Osteoblast (primary cell): ENCODE measurements at regions not wholly inside any gene's neighbourhood (a gene's known extent, or its start where the extent isn't known, plus 50 kb on each side); places are given as distances from the start of the nearest gene placed in this dataset.

Experiments
- DNase-seq: peaks from one replicate; pipeline ENCODE4 v3.0.0; 2011; ENCODE audit warnings: low spot score, mixed read lengths; ENCODE audit not compliant: insufficient read length; ENCODE audit errors: missing footprints
- H2AFZ ChIP-seq: 2 replicates; pipeline ENCODE4 v1.6.0; 2011; ENCODE audit warnings: mild to moderate bottlenecking, low read length
- H3K27ac ChIP-seq: 2 replicates; pipeline ENCODE4 v1.5.1; 2011; ENCODE audit warnings: mild to moderate bottlenecking, low read depth, low read length, moderate library complexity
- H3K27me3 ChIP-seq: 2 replicates; pipeline ENCODE4 v1.6.0; 2012; ENCODE audit warnings: mild to moderate bottlenecking, control low read depth, inconsistent platforms, low read length, moderate library complexity; ENCODE audit not compliant: insufficient read depth
- H3K36me3 ChIP-seq: 2 replicates; pipeline ENCODE4 v1.5.1; 2011; ENCODE audit warnings: mild to moderate bottlenecking, low read length, control low read depth, moderate library complexity; ENCODE audit not compliant: insufficient read depth
- H3K4me1 ChIP-seq: 2 replicates; pipeline ENCODE4 v1.5.1; 2011; ENCODE audit warnings: mild to moderate bottlenecking, low read length, control low read depth, moderate library complexity; ENCODE audit not compliant: insufficient read depth
- H3K4me2 ChIP-seq: 2 replicates; pipeline ENCODE4 v1.6.0; 2011; ENCODE audit warnings: mild to moderate bottlenecking, low read length; ENCODE audit not compliant: insufficient read depth
- H3K4me3 ChIP-seq: fragments of 200-600 bp; sonication (generic); 3 replicates; pipeline ENCODE4 v1.5.1; 2012; ENCODE audit warnings: mild to moderate bottlenecking, low read length, inconsistent platforms; ENCODE audit not compliant: insufficient read depth
- H3K79me2 ChIP-seq: 2 replicates; pipeline ENCODE4 v1.6.0; 2012; ENCODE audit warnings: mild to moderate bottlenecking, low read length, control low read depth, inconsistent platforms; ENCODE audit not compliant: insufficient read depth
- H3K9me3 ChIP-seq: 2 replicates; pipeline ENCODE4 v1.5.1; 2011; ENCODE audit warnings: low read depth, low read length, control low read depth
- H4K20me1 ChIP-seq: 2 replicates; pipeline ENCODE4 v1.6.0; 2012; ENCODE audit warnings: mild to moderate bottlenecking, low read length, control low read depth; ENCODE audit not compliant: insufficient read depth
- TF ChIP-seq, protein P1 (sequence below): IDR thresholded peaks from 2 replicates; pipeline ENCODE4 v1.5.1; 2011; ENCODE audit warnings: mild to moderate bottlenecking, low read depth, low read length, moderate library complexity; ENCODE audit errors: extremely low read depth

GRCh38 chr12:124505001-124505818 is 62.2 kb downstream of the NCOR2 start:
- no peak overlapping the region for H3K4me2 ChIP-seq

DNA sequence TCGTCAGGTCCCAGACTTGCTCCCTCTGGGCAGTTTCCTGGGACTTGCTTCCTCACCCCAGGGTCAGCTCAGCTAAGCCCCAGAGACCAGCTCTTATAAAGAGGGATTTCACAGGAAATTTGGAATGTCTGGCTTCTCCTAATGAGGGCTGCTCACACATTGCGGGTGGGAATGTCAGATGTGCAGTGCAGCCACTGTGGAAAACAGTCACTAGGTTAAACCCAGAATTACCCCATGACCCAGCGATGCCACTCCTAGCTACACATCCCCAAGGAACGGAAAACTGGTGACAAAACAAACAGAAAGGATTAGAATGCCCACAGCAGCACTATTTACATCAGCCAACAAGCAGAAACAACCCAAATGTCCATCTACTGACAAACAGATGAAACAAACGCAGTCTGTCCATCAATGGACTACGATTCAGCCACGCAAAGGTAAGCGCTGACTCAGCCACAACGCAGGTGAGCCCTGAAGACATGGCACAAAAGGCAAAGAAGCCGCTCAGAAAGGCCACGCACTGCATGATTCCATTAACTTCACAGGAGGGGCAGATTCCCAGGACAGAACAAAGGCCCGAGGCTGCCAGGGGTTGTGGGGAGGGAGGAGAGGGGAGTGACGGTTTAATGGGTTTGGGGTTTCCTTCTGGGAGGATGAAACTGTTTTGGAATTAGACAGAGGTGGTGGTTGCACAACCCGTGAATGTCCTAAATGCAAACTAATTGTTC is 63.0 kb downstream of the NCOR2 start:
- peaks cover 100% of the 10 kb centered on the region for H3K79me2 ChIP-seq
- no peak for DNase-seq
- H2AFZ ChIP-seq: no peak overlapping the region
- no peak overlapping the region for H3K27ac ChIP-seq
- H3K9me3 ChIP-seq: no peaks in the 10 kb centered on the region
- TF ChIP-seq, protein P1, sequence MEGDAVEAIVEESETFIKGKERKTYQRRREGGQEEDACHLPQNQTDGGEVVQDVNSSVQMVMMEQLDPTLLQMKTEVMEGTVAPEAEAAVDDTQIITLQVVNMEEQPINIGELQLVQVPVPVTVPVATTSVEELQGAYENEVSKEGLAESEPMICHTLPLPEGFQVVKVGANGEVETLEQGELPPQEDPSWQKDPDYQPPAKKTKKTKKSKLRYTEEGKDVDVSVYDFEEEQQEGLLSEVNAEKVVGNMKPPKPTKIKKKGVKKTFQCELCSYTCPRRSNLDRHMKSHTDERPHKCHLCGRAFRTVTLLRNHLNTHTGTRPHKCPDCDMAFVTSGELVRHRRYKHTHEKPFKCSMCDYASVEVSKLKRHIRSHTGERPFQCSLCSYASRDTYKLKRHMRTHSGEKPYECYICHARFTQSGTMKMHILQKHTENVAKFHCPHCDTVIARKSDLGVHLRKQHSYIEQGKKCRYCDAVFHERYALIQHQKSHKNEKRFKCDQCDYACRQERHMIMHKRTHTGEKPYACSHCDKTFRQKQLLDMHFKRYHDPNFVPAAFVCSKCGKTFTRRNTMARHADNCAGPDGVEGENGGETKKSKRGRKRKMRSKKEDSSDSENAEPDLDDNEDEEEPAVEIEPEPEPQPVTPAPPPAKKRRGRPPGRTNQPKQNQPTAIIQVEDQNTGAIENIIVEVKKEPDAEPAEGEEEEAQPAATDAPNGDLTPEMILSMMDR: no peak
- H4K20me1 ChIP-seq: peaks cover 95% of the 10 kb centered on the region
- peaks cover 24% of the 10 kb centered on the region for H3K4me1 ChIP-seq
- no peaks in the 10 kb centered on the region for H3K36me3 ChIP-seq
- H3K27me3 ChIP-seq: no peaks in the 10 kb centered on the region
- H3K4me3 ChIP-seq: no peak overlapping the region
- no peak overlapping the region for H3K4me2 ChIP-seq

More at GRCh38 chr12:124505001-124505818, 62.2 kb downstream of the NCOR2 start:
- TF ChIP-seq, protein P1: no peak
- Histone ChIP-seq H3K27ac (no peak overlapping the region), H2AFZ (no peak overlapping the region), H3K36me3 (no peaks in the 10 kb centered on the region), H3K4me3 (no peak overlapping the region), H3K27me3 (no peaks in the 10 kb centered on the region), H3K4me1 (peaks cover 30% of the 10 kb centered on the region), H4K20me1 (peaks cover 95% of the 10 kb centered on the region), H3K9me3 (no peaks in the 10 kb centered on the region), H3K79me2 (peaks cover 99% of the 10 kb centered on the region)
- DNase-seq: no peak

GRCh38 chr12:124503305-124503704 is 64.1 kb downstream of the NCOR2 start:
- Histone ChIP-seq H3K79me2 (peaks cover 97% of the 10 kb centered on the region), H4K20me1 (peaks cover 95% of the 10 kb centered on the region), H3K27ac (no peak overlapping the region), H3K36me3 (no peaks in the 10 kb centered on the region), H3K4me2 (no peak overlapping the region), H2AFZ (no peak overlapping the region), H3K4me3 (no peak overlapping the region), H3K27me3 (no peaks in the 10 kb centered on the region), H3K9me3 (no peaks in the 10 kb centered on the region), H3K4me1 (peaks cover 22% of the 10 kb centered on the region)
- TF ChIP-seq, protein P1: no peak
- no peak for DNase-seq

DNA sequence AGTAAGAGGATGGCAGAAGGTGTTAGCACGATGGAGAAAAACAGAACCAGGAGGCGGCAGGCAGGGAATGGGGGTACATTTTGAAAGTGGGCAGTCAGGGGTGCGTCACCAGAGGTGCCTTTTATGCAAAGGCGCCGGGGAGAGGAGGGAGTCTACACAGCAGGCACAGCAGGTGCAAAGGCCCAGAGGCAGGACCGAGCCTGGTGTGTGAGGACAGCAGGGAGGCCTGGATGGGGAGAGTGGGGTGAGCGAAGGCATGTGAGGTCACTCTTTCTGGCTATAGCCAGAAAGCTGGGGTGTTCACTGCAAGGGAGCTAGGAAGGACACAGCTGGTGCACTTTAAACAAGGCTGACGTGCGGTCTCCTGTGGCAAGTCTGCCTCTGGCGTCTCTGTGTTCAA is 65.0 kb downstream of the NCOR2 start:
- Histone ChIP-seq H3K27me3 (no peaks in the 10 kb centered on the region), H3K36me3 (no peaks in the 10 kb centered on the region), H2AFZ (no peak overlapping the region), H3K79me2 (peaks cover 91% of the 10 kb centered on the region), H4K20me1 (peaks cover 95% of the 10 kb centered on the region), H3K4me2 (no peak overlapping the region), H3K27ac (no peak overlapping the region), H3K9me3 (no peaks in the 10 kb centered on the region), H3K4me1 (peaks cover 28% of the 10 kb centered on the region), H3K4me3 (no peak overlapping the region)
- DNase-seq: no peak
- TF ChIP-seq, protein P1: no peak
